ENCODE measurements at regions not wholly inside any gene's neighbourhood (a gene's known extent, or its start where the extent isn't known, plus 50 kb on each side); places are given as distances from the start of the nearest gene placed in this dataset.

DNA sequence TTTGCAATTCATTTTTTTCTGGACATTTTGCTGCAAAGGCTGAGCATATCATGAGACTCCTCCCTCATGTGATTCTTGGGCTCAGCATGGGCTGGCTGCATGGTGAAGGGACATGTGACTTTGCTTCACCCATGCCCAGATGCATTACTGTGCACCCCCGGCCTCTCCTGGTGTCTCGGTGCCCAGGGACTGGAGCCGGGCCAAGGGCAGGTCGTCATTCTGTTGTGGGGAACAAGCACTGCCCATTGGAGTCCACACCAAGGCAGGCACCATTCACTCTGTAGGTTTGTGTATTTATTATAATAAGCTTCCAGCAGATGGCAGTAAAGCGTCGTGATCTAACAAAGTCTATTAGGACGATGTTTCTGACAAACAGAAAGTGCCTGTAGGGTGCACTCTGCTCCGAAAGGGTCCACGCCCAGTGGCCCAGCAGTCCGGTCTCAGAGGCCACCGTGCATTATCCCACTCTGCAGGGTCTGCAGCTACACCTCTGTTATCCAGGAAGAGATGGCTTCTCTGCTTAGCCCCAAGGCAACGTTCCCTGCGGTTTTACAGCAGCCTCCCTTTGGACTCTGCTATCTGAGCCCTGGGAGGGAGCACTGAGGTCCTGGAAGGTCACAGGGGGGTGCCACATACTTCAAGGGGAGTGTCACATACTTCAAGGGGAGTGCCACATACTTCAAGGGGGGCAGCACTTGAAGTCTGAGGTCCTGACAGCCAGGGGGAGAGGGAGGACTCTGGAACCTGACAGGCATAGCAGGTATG, 219.6 kb downstream of the TSN start (continued):
- TF ChIP-seq POU5F1 (IDR thresholded peaks at IDR 0.05; ENCODE audit: low read depth, low read length) (no peak), CBX8 (IDR thresholded peaks at IDR 0.05; ENCODE audit: borderline replicate concordance, low read depth, low read length) (no peak), SAP30 (IDR thresholded peaks at IDR 0.05; ENCODE audit: insufficient read depth, insufficient replicate concordance, low read length) (no peak), CBX5 (IDR thresholded peaks at IDR 0.05; ENCODE audit: low read depth, low read length) (no peak), BCL11A (IDR thresholded peaks at IDR 0.05; ENCODE audit: low read depth in 2 of 2, low read length in 2 of 2) (no peak)
- TF ChIP-seq, protein P1, sequence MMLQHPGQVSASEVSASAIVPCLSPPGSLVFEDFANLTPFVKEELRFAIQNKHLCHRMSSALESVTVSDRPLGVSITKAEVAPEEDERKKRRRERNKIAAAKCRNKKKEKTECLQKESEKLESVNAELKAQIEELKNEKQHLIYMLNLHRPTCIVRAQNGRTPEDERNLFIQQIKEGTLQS (IDR thresholded peaks at IDR 0.05; ENCODE audit: insufficient read depth, low read depth, low read length) = no peak
- TF ChIP-seq, protein P2, sequence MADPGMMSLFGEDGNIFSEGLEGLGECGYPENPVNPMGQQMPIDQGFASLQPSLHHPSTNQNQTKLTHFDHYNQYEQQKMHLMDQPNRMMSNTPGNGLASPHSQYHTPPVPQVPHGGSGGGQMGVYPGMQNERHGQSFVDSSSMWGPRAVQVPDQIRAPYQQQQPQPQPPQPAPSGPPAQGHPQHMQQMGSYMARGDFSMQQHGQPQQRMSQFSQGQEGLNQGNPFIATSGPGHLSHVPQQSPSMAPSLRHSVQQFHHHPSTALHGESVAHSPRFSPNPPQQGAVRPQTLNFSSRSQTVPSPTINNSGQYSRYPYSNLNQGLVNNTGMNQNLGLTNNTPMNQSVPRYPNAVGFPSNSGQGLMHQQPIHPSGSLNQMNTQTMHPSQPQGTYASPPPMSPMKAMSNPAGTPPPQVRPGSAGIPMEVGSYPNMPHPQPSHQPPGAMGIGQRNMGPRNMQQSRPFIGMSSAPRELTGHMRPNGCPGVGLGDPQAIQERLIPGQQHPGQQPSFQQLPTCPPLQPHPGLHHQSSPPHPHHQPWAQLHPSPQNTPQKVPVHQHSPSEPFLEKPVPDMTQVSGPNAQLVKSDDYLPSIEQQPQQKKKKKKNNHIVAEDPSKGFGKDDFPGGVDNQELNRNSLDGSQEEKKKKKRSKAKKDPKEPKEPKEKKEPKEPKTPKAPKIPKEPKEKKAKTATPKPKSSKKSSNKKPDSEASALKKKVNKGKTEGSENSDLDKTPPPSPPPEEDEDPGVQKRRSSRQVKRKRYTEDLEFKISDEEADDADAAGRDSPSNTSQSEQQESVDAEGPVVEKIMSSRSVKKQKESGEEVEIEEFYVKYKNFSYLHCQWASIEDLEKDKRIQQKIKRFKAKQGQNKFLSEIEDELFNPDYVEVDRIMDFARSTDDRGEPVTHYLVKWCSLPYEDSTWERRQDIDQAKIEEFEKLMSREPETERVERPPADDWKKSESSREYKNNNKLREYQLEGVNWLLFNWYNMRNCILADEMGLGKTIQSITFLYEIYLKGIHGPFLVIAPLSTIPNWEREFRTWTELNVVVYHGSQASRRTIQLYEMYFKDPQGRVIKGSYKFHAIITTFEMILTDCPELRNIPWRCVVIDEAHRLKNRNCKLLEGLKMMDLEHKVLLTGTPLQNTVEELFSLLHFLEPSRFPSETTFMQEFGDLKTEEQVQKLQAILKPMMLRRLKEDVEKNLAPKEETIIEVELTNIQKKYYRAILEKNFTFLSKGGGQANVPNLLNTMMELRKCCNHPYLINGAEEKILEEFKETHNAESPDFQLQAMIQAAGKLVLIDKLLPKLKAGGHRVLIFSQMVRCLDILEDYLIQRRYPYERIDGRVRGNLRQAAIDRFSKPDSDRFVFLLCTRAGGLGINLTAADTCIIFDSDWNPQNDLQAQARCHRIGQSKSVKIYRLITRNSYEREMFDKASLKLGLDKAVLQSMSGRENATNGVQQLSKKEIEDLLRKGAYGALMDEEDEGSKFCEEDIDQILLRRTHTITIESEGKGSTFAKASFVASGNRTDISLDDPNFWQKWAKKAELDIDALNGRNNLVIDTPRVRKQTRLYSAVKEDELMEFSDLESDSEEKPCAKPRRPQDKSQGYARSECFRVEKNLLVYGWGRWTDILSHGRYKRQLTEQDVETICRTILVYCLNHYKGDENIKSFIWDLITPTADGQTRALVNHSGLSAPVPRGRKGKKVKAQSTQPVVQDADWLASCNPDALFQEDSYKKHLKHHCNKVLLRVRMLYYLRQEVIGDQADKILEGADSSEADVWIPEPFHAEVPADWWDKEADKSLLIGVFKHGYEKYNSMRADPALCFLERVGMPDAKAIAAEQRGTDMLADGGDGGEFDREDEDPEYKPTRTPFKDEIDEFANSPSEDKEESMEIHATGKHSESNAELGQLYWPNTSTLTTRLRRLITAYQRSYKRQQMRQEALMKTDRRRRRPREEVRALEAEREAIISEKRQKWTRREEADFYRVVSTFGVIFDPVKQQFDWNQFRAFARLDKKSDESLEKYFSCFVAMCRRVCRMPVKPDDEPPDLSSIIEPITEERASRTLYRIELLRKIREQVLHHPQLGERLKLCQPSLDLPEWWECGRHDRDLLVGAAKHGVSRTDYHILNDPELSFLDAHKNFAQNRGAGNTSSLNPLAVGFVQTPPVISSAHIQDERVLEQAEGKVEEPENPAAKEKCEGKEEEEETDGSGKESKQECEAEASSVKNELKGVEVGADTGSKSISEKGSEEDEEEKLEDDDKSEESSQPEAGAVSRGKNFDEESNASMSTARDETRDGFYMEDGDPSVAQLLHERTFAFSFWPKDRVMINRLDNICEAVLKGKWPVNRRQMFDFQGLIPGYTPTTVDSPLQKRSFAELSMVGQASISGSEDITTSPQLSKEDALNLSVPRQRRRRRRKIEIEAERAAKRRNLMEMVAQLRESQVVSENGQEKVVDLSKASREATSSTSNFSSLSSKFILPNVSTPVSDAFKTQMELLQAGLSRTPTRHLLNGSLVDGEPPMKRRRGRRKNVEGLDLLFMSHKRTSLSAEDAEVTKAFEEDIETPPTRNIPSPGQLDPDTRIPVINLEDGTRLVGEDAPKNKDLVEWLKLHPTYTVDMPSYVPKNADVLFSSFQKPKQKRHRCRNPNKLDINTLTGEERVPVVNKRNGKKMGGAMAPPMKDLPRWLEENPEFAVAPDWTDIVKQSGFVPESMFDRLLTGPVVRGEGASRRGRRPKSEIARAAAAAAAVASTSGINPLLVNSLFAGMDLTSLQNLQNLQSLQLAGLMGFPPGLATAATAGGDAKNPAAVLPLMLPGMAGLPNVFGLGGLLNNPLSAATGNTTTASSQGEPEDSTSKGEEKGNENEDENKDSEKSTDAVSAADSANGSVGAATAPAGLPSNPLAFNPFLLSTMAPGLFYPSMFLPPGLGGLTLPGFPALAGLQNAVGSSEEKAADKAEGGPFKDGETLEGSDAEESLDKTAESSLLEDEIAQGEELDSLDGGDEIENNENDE (IDR thresholded peaks at IDR 0.05; ENCODE audit: insufficient replicate concordance, low read length) = no peak
- TF ChIP-seq, protein P3, sequence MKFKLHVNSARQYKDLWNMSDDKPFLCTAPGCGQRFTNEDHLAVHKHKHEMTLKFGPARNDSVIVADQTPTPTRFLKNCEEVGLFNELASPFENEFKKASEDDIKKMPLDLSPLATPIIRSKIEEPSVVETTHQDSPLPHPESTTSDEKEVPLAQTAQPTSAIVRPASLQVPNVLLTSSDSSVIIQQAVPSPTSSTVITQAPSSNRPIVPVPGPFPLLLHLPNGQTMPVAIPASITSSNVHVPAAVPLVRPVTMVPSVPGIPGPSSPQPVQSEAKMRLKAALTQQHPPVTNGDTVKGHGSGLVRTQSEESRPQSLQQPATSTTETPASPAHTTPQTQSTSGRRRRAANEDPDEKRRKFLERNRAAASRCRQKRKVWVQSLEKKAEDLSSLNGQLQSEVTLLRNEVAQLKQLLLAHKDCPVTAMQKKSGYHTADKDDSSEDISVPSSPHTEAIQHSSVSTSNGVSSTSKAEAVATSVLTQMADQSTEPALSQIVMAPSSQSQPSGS (IDR thresholded peaks at IDR 0.05; ENCODE audit: low read length) = no peak
